HepG2 (cell line): ENCODE measurements at regions not wholly inside any gene's neighbourhood (a gene's known extent, or its start where the extent isn't known, plus 50 kb on each side); places are given as distances from the start of the nearest gene placed in this dataset.
A peak's percentile ranks its signal among the peaks of the same experiment; 100 is the strongest.

ENCODE experiments used
- ATAC-seq: fragments of 200-7000 bp; cut with Tn5 transposase; 3 replicates; pipeline ENCODE4 v1.9.1; 2020; ENCODE audit warnings: mild to moderate bottlenecking, moderate library complexity
- BruUV-seq: library from RNA; stranded (reverse); fragments of 400-500 nt; replicated peaks from 2 replicates; lab custom pipeline; 2021; lab: Mats Ljungman, UMichigan
- CTCF ChIA-PET: fragments of 300-600 bp; formaldehyde crosslinking; extraction: SDS; loops from one replicate; lab custom pipeline; 2021; ENCODE audit warnings: low total read pairs, inconsistent platforms, low intra/inter-chr PET ratio; lab: Yijun Ruan, JAX
- POLR2A ChIA-PET: fragments of 350-600 bp; sonication (Branson Sonifier 250); formaldehyde crosslinking; loops from one replicate; lab custom pipeline; 2020; ENCODE audit warnings: antibody characterized with exemption, inconsistent platforms; lab: Yijun Ruan, JAX
- DNase-seq: peaks from one replicate; pipeline ENCODE4 v3.0.0-alpha.2; 2015; ENCODE audit warnings: low spot score
- FAIRE-seq: peaks from 3 replicates; lab custom pipeline; 2011; peaks lifted over from hg19 to GRCh38; lab: Jason Lieb, UNC
- H2AFZ ChIP-seq: one replicate; pipeline ENCODE4 v1.6.1; 2011; ENCODE audit warnings: low read length, inconsistent platforms
- H3K27ac ChIP-seq: fragments of 300-600 bp; 3 replicates; pipeline ENCODE4 v1.8.0; 2011; ENCODE audit warnings: mixed run types, mild to moderate bottlenecking, mixed read lengths, low read length, inconsistent platforms; ENCODE audit not compliant: insufficient read depth; ENCODE audit errors: extremely low read length
- H3K27me3 ChIP-seq, 2 experiments: fragments of 200-600 bp in 1 of 2; 2 replicates in 1 of 2; 3 replicates in 1 of 2; pipeline versions ENCODE4 v1.6.0 to v1.8.0; 2011; ENCODE audit warnings: low read length in 2 of 2, mild to moderate bottlenecking in 2 of 2, moderate library complexity in 2 of 2, inconsistent platforms in 1 of 2; ENCODE audit not compliant: insufficient read depth in 2 of 2, control insufficient read depth in 1 of 2
- H3K36me3 ChIP-seq, 2 experiments: fragments of 200-600 bp in 1 of 2; replicated peaks in 1 of 2; 2 replicates in 1 of 2; 3 replicates in 1 of 2; pipeline versions ENCODE4 v1.5.1 to v1.8.0; 2011; ENCODE audit warnings: low read length in 2 of 2, inconsistent platforms in 1 of 2; ENCODE audit not compliant: insufficient read depth in 2 of 2, control insufficient read depth in 1 of 2
- H3K4me1 ChIP-seq: 2 replicates; pipeline ENCODE4 v1.5.1; 2012; ENCODE audit warnings: low read length, inconsistent platforms; ENCODE audit not compliant: insufficient read depth
- H3K4me2 ChIP-seq: 2 replicates; pipeline ENCODE4 v1.6.0; 2011; ENCODE audit warnings: low read depth, low read length, inconsistent platforms
- H3K4me3 ChIP-seq, 3 experiments: fragments of 200-600 bp in 1 of 3; sonication (generic), shearing (Covaris generic) in 1 of 3; replicated peaks in 1 of 3; 2 replicates each; pipeline ENCODE4 v1.5.1; 2011 to 2016; ENCODE audit warnings: low read length in 3 of 3, inconsistent platforms in 2 of 3, low read depth in 2 of 3, mild to moderate bottlenecking in 2 of 3, control low read depth in 1 of 3, mixed read lengths in 1 of 3; ENCODE audit not compliant: insufficient read depth in 1 of 3
- H3K79me2 ChIP-seq: one replicate; pipeline ENCODE4 v1.6.1; 2011; ENCODE audit warnings: low read length, inconsistent platforms; ENCODE audit not compliant: insufficient read depth
- H3K9ac ChIP-seq: 2 replicates; pipeline ENCODE4 v1.6.0; 2011; ENCODE audit warnings: mild to moderate bottlenecking, low read depth, low read length, inconsistent platforms; ENCODE audit not compliant: insufficient read depth
- H3K9me3 ChIP-seq: 2 replicates; pipeline ENCODE4 v1.5.1; 2012; ENCODE audit warnings: mild to moderate bottlenecking, low read length
- H4K20me1 ChIP-seq: 2 replicates; pipeline ENCODE4 v1.6.0; 2011; ENCODE audit warnings: inconsistent platforms, mild to moderate bottlenecking, low read length, moderate library complexity; ENCODE audit not compliant: insufficient read depth
- ARNT2 ChIP-seq: sonication (generic); formaldehyde crosslinking; IDR thresholded peaks from 2 replicates; pipeline ENCODE4 v1.8.0; 2022; ENCODE audit warnings: mild to moderate bottlenecking, low read depth, missing genetic modification reagents, moderate library complexity
- FOXJ3 ChIP-seq: sonication (generic); formaldehyde crosslinking; IDR thresholded peaks from 2 replicates; pipeline ENCODE4 v1.4.0; 2020; ENCODE audit warnings: missing genetic modification reagents, mild to moderate bottlenecking, borderline replicate concordance
- NCOA1 ChIP-seq: sonication (generic); formaldehyde crosslinking; IDR thresholded peaks from 2 replicates; pipeline ENCODE4 v1.9.0; 2021; ENCODE audit warnings: missing genetic modification reagents
- PATZ1 ChIP-seq: sonication (generic); formaldehyde crosslinking; IDR thresholded peaks from 2 replicates; pipeline ENCODE4 v1.4.0; 2020; ENCODE audit warnings: missing genetic modification reagents
- RFX5 ChIP-seq: IDR thresholded peaks from 2 replicates; pipeline ENCODE4 v1.6.1; 2011; ENCODE audit warnings: low read depth, low read length, improper control_type of control experiment
- SALL1 ChIP-seq: sonication (generic); formaldehyde crosslinking; IDR thresholded peaks from 2 replicates; pipeline ENCODE4 v1.8.0; 2022; ENCODE audit warnings: mild to moderate bottlenecking, missing genetic modification reagents
- THRA ChIP-seq: sonication (generic); formaldehyde crosslinking; IDR thresholded peaks from 2 replicates; pipeline ENCODE4 v1.4.0; 2020; ENCODE audit warnings: missing genetic modification reagents, borderline replicate concordance
- ZNF225 ChIP-seq: sonication (generic); formaldehyde crosslinking; IDR thresholded peaks from 2 replicates; pipeline ENCODE4 v1.4.0; 2020; ENCODE audit warnings: mild to moderate bottlenecking, missing genetic modification reagents
- ZNF605 ChIP-seq: sonication (generic); formaldehyde crosslinking; IDR thresholded peaks from 2 replicates; pipeline ENCODE4 v1.8.0; 2022; ENCODE audit warnings: mild to moderate bottlenecking, missing genetic modification reagents
- ZNF749 ChIP-seq: sonication (generic); formaldehyde crosslinking; IDR thresholded peaks from 2 replicates; pipeline ENCODE4 v1.8.0; 2022; ENCODE audit warnings: mild to moderate bottlenecking, missing genetic modification reagents, moderate library complexity, borderline replicate concordance
- ZSCAN31 ChIP-seq: sonication (generic); formaldehyde crosslinking; IDR thresholded peaks from 2 replicates; pipeline ENCODE4 v1.5.0; 2020; ENCODE audit warnings: low read depth, mild to moderate bottlenecking, missing genetic modification reagents
- WGBS: methylation state at CpG from one replicate; pipeline ENCODE4 v1.1.6; 2017; ENCODE audit warnings: low lambda C conversion rate; 5-methylcytosine and 5-hydroxymethylcytosine counted together
- in situ Hi-C: cut with HindIII; loops from 2 replicates; pipeline ENCODE4 v1.10.0; 2017; ENCODE audit warnings: low pct_unique_long_range_greater_than_20kb; ENCODE audit not compliant: extremely low pct_ligation_motif_present
- intact Hi-C: fragments of 100-400 bp; cut with micrococcal nuclease; formaldehyde crosslinking; loops from one replicate; pipeline ENCODE4 v1.10.0; 2022; ENCODE audit not compliant: unreplicated experiment
- TF ChIP-seq, protein P1 (sequence below): fragments of 450-650 bp; IDR thresholded peaks from 2 replicates; pipeline ENCODE4 v1.6.1; 2017
- TF ChIP-seq, protein P2 (sequence below): sonication (generic); formaldehyde crosslinking; IDR thresholded peaks from 2 replicates; pipeline ENCODE4 v1.9.0; 2022; ENCODE audit warnings: missing genetic modification reagents, mild to moderate bottlenecking, borderline replicate concordance

DNA sequence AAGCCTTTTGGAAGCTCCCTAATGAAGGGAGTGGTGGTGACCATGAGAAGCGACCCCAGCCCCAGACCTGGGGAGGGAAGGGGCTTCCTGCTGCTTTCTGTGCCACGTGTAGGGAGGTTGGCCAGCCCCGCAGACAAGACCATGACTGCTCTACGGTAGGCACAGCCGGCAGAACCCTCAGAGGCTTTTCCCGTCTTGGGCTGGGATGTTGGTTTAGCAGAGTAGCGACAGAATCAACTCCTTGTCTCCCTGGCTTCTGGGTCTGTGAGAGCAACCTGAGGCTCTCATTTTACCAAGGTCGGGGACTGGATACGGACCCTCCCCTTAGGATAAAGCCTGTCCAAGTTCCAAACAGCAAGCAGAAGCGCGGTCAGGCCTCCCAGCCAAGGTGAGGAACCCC, 123.3 kb downstream of the AXIN2 start:
- DNase-seq (no peak), ATAC-seq (peak; percentile 12; the same call in 2 of the 3 replicates), FAIRE-seq (no peak)
- Histone ChIP-seq H4K20me1 (no peaks in the 10 kb centered on the region), H3K9me3 (no peaks in the 10 kb centered on the region; the same call in 1 of the 2 replicates), H3K36me3 (no peaks in the 10 kb centered on the region), H3K27me3 (no peaks in the 10 kb centered on the region; a peak in 2 of 5 replicates), H3K79me2 (no peaks in the 10 kb centered on the region), H2AFZ (peak overlapping the region; percentile 11), H3K9ac (no peak overlapping the region), H3K4me2 (no peak overlapping the region), H3K27ac (no peak overlapping the region), H3K4me1 (peaks cover 35% of the 10 kb centered on the region), H3K4me3 (no peak overlapping the region)
- ChIA-PET POLR2A (no interaction called here), CTCF (no interaction called here)
- in situ Hi-C loops (no loop called here), intact Hi-C loops (no loop called here)
- WGBS, result 47% methylated on average over 8 of the region's 11 CpGs
- TF ChIP-seq NCOA1 (CRISPR knock-in tag), result no peak
- BruUV-seq, result no TSS peak

DNA sequence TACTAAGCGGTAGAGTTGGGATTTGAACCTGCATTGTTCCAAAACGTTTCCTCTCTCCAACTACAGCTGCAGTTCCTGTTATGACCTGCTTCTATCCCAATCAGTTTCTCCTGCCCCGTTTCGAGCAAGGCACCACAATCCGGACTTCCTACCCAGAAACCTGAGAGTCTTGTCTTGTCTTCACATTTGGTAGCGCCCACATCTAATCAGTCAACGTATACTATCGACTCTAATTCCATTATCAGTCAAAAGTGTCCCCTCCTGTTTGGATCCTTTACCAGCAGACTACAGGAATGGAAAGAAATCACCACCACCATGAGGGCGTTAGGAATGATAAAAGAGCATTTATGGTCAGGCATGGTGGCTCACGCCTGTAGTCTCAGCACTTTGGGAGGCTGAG, 124.6 kb downstream of the AXIN2 start:
- BruUV-seq, result no TSS peak
- ChIA-PET POLR2A (no interaction called here), CTCF (no interaction called here)
- peaks cover 35% of the 10 kb centered on the region for H3K4me1 ChIP-seq
- ATAC-seq (no peak), DNase-seq (no peak), FAIRE-seq (no peak)
- intact Hi-C loops, result no loop called here
- no peaks in the 10 kb centered on the region for H3K79me2 ChIP-seq
- in situ Hi-C loops, result no loop called here
- no peak overlapping the region for H3K27ac ChIP-seq
- 64% methylated on average over 10 of the region's 10 CpGs for WGBS
- H3K4me3 ChIP-seq, result no peak overlapping the region
- H3K9ac ChIP-seq, result no peak overlapping the region
- no peaks in the 10 kb centered on the region for H4K20me1 ChIP-seq
- no peaks in the 10 kb centered on the region for H3K36me3 ChIP-seq
- H3K4me2 ChIP-seq, result no peak overlapping the region
- no peaks in the 10 kb centered on the region; the same call in 1 of the 2 replicates for H3K9me3 ChIP-seq
- H3K27me3 ChIP-seq, result peaks cover 0 to 2% of the 10 kb centered on the region in 2 experiments; a peak in 1 of 5 replicates
- H2AFZ ChIP-seq, result no peak overlapping the region
- TF ChIP-seq THRA (CRISPR knock-in tag), result no peak
- no peak for TF ChIP-seq ZNF225 (CRISPR knock-in tag)
- TF ChIP-seq ARNT2 (CRISPR knock-in tag), result no peak
- TF ChIP-seq FOXJ3 (CRISPR knock-in tag), result no peak
- no peak for TF ChIP-seq ZSCAN31
- TF ChIP-seq RFX5, result no peak
- TF ChIP-seq ZNF749 (CRISPR knock-in tag), result no peak
- no peak for TF ChIP-seq ZNF605 (CRISPR knock-in tag)
- TF ChIP-seq SALL1 (CRISPR knock-in tag), result no peak
- TF ChIP-seq, protein P1, sequence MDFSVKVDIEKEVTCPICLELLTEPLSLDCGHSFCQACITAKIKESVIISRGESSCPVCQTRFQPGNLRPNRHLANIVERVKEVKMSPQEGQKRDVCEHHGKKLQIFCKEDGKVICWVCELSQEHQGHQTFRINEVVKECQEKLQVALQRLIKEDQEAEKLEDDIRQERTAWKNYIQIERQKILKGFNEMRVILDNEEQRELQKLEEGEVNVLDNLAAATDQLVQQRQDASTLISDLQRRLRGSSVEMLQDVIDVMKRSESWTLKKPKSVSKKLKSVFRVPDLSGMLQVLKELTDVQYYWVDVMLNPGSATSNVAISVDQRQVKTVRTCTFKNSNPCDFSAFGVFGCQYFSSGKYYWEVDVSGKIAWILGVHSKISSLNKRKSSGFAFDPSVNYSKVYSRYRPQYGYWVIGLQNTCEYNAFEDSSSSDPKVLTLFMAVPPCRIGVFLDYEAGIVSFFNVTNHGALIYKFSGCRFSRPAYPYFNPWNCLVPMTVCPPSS, result no peak
- TF ChIP-seq, protein P2, sequence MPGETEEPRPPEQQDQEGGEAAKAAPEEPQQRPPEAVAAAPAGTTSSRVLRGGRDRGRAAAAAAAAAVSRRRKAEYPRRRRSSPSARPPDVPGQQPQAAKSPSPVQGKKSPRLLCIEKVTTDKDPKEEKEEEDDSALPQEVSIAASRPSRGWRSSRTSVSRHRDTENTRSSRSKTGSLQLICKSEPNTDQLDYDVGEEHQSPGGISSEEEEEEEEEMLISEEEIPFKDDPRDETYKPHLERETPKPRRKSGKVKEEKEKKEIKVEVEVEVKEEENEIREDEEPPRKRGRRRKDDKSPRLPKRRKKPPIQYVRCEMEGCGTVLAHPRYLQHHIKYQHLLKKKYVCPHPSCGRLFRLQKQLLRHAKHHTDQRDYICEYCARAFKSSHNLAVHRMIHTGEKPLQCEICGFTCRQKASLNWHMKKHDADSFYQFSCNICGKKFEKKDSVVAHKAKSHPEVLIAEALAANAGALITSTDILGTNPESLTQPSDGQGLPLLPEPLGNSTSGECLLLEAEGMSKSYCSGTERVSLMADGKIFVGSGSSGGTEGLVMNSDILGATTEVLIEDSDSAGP, result no peak
- TF ChIP-seq PATZ1, result no peak
